HG03520 (cell line): ENCODE measurements at regions not wholly inside any gene's neighbourhood (a gene's known extent, or its start where the extent isn't known, plus 50 kb on each side); places are given as distances from the start of the nearest gene placed in this dataset.

Source experiments
- ATAC-seq: cut with Tn5 transposase; IDR thresholded peaks from one replicate; pipeline ENCODE4 v1.9.1; 2021; ENCODE audit warnings: mild to moderate bottlenecking, moderate library complexity; ENCODE audit not compliant: unreplicated experiment

GRCh38 chr11:127627204-127627603 is 626.6 kb upstream of the KIRREL3 start:
- ATAC-seq: no peak

- ATAC-seq: peak; percentile 50
Measured at GRCh38 chr11:127625402-127625801, 624.8 kb upstream of the KIRREL3 start.

GRCh38 chr11:127624306-127624856 is 623.8 kb upstream of the KIRREL3 start:
- ATAC-seq: no peak

GRCh38 chr11:127622686-127623085 is 622.1 kb upstream of the KIRREL3 start:
- no peak for ATAC-seq

GRCh38 chr11:127620671-127621070 is 620.1 kb upstream of the KIRREL3 start:
- ATAC-seq: no peak

GRCh38 chr11:127619946-127620345 is 619.4 kb upstream of the KIRREL3 start:
- no peak for ATAC-seq

GRCh38 chr11:127618721-127619120 is 618.2 kb upstream of the KIRREL3 start:
- ATAC-seq: no peak

GRCh38 chr11:127616158-127616557 is 615.6 kb upstream of the KIRREL3 start:
- no peak for ATAC-seq

GRCh38 chr11:127612607-127613006 is 612.0 kb upstream of the KIRREL3 start:
- ATAC-seq: no peak

- ATAC-seq: no peak
Measured at GRCh38 chr11:127609025-127609773, 608.6 kb upstream of the KIRREL3 start.

GRCh38 chr11:127607487-127608085 is 607.0 kb upstream of the KIRREL3 start:
- no peak for ATAC-seq

GRCh38 chr11:127601578-127601977 is 601.0 kb upstream of the KIRREL3 start:
- ATAC-seq: no peak

- no peak for ATAC-seq
Measured at GRCh38 chr11:127600674-127601073, 600.1 kb upstream of the KIRREL3 start.

GRCh38 chr11:127598476-127598875 is 597.9 kb upstream of the KIRREL3 start:
- no peak for ATAC-seq

GRCh38 chr11:127596433-127596832 is 595.9 kb upstream of the KIRREL3 start:
- no peak for ATAC-seq

- no peak for ATAC-seq
Measured at GRCh38 chr11:127592371-127592770, 591.8 kb upstream of the KIRREL3 start.

- ATAC-seq: no peak
Measured at GRCh38 chr11:127590314-127590713, 589.7 kb upstream of the KIRREL3 start.

- no peak for ATAC-seq
Measured at GRCh38 chr11:127588431-127588830, 587.9 kb upstream of the KIRREL3 start.

GRCh38 chr11:127587511-127587910 is 586.9 kb upstream of the KIRREL3 start:
- ATAC-seq: no peak

- no peak for ATAC-seq
Measured at GRCh38 chr11:127576210-127576609, 575.6 kb upstream of the KIRREL3 start.

GRCh38 chr11:127574478-127574877 is 573.9 kb upstream of the KIRREL3 start:
- no peak for ATAC-seq

- ATAC-seq: no peak
Measured at GRCh38 chr11:127568891-127569290, 568.3 kb upstream of the KIRREL3 start.
